Activated naive CD8-positive, alpha-beta T cell treated with anti-CD3 and anti-CD28 coated beads for 36 hours (primary cell): ENCODE measurements at regions not wholly inside any gene's neighbourhood (a gene's known extent, or its start where the extent isn't known, plus 50 kb on each side); places are given as distances from the start of the nearest gene placed in this dataset.
A peak's percentile ranks its signal among the peaks of the same experiment; 100 is the strongest.
"Not testable (repeated sequence)": the region's sequence is repeated elsewhere in the genome, so short reads cannot be mapped to it uniquely, and the experiment has no call there.

Experiments
- DNase-seq: peaks from one replicate; pipeline ENCODE4 v3.0.0; 2021
- H3K27ac Mint-ChIP-seq: one replicate; pipeline ENCODE4 v1.8.0; 2022; ENCODE audit warnings: mild to moderate bottlenecking, moderate library complexity, mixed read lengths
- H3K27me3 Mint-ChIP-seq: one replicate; pipeline ENCODE4 v1.8.0; 2022; ENCODE audit warnings: mild to moderate bottlenecking, mixed read lengths
- H3K36me3 Mint-ChIP-seq: one replicate; pipeline ENCODE4 v1.8.0; 2021; ENCODE audit warnings: mild to moderate bottlenecking, mixed read lengths
- H3K4me1 Mint-ChIP-seq: one replicate; pipeline ENCODE4 v1.8.0; 2021; ENCODE audit warnings: mixed read lengths
- H3K4me3 Mint-ChIP-seq: one replicate; pipeline ENCODE4 v1.8.0; 2022; ENCODE audit warnings: mild to moderate bottlenecking, moderate library complexity, mixed read lengths
- H3K9me3 Mint-ChIP-seq: one replicate; pipeline ENCODE4 v1.8.0; 2022; ENCODE audit warnings: mixed read lengths

DNA sequence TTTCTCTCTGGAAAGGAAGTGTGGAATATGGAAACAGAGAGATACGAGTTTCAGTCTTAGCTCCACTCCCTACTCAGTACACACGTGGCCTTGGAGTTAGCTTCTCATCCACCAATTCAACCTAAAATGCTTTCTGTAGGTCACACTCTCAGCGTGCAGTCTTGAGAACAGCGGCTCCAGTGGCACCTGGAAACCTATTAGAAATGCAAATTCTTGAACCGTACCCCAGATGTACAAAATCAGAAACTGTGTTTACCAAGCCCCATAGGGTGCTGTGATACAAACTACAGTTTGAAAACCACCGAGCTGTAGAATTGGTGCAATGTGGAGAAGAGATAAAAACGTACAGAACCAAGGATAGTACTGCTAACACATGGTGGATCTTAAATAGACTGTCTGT is 91.1 kb upstream of the SP4 start:
- H3K36me3 Mint-ChIP-seq: peaks cover 15% of the 10 kb centered on the region
- no peak overlapping the region for H3K27ac Mint-ChIP-seq
- H3K9me3 Mint-ChIP-seq: peaks cover 20% of the 10 kb centered on the region
- H3K4me3 Mint-ChIP-seq: no peak overlapping the region
- H3K27me3 Mint-ChIP-seq: no peaks in the 10 kb centered on the region
- peaks cover 13% of the 10 kb centered on the region for H3K4me1 Mint-ChIP-seq
- no peak for DNase-seq

DNA sequence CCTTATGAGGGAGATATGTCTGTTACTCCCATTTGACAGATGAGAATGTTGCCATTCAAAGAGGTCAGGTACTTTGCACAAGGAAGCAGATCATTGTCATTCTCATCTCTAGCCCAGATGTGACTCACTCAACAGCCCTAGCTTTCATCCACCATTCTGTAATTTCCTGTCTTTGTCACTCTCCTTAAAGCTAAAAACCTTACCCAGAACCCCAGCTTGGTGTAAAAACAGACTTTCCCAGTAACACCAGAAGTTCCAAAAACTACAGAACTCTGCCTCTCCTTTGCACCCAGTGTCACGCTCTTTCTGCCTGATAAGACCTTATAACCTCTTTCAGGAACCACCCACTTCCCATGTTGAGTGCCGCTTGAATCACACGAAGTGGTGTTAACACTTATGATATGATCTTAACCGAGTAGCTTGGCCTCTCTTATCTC is 89.1 kb upstream of the SP4 start:
- H3K36me3 Mint-ChIP-seq: peaks cover 15% of the 10 kb centered on the region
- peaks cover 22% of the 10 kb centered on the region for H3K9me3 Mint-ChIP-seq
- peak; percentile 50 for DNase-seq
- no peaks in the 10 kb centered on the region for H3K27me3 Mint-ChIP-seq
- H3K4me3 Mint-ChIP-seq: no peak overlapping the region
- peak overlapping the region; percentile 92 for H3K27ac Mint-ChIP-seq
- H3K4me1 Mint-ChIP-seq: peaks cover 13% of the 10 kb centered on the region

DNA sequence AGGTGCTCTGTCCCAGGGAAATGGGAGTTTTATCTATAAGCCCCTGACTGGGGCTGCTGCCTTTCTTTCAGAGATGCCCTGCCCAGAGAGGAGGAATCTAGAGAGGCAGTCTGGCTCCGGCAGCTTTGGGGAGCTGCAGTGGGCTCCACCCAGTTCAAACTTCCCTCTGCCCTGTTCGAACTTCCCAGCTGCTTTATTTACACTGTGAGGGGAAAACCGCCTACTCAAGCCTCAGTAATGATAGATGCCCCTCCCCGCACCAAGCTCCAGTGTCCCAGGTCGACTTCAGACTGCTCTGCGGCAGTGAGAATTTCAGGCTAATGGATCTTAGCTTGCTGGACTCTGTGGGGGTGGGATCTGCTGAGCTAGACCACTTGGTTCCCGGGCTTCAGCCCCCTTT is 83.0 kb upstream of the SP4 start:
- Mint-ChIP-seq H3K9me3 (peaks cover 13% of the 10 kb centered on the region), H3K36me3 (peaks cover 13% of the 10 kb centered on the region)
- H3K27me3 Mint-ChIP-seq, H3K27ac Mint-ChIP-seq, H3K4me3 Mint-ChIP-seq, H3K4me1 Mint-ChIP-seq, DNase-seq: not testable (repeated sequence)

DNA sequence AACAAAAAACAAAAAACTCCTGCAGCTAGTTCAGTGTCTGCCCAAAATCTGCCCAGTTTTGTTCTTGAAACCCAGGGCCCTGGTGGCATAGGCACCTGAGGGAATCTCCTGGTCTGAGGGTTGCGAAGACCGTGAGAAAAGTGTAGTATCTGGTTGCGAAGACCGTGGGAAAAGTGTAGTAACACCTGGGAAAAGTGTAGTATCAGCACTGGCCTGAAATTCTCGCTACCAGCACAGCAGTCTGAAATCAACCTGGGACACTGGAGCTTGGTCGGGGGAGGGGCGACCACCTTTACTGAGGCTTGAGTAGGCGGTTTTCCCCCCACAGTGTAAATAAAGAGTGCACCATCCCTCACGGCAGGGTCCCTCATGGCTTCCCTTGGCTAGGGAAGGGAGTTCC is 82.5 kb upstream of the SP4 start:
- no peak for DNase-seq
- Mint-ChIP-seq H3K4me1 (no peaks in the 10 kb centered on the region), H3K4me3 (no peak overlapping the region), H3K27ac (no peak overlapping the region), H3K36me3 (peaks cover 9% of the 10 kb centered on the region), H3K27me3 (no peaks in the 10 kb centered on the region), H3K9me3 (peaks cover 9% of the 10 kb centered on the region)

DNA sequence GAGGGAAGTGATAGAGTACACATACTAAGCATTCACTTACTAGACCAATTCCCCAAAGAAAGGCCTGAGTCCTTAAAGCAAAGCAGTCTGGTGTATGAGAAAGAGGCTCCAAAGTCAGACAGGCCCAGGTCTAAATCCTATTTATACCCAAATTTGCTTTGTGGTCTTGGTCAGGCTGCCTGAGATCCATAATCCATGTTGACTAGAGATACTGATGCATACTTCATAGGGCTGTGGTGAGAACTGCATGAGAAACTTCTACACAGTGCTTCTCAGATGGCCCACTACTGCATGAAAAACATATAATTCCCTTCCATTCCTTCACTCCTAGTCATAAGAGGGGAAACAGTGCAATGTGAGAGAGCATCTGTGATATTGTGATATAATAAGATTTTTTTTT is 81.6 kb upstream of the SP4 start:
- Mint-ChIP-seq H3K4me3 (no peak overlapping the region), H3K36me3 (peaks cover 2% of the 10 kb centered on the region), H3K27me3 (no peaks in the 10 kb centered on the region), H3K27ac (no peak overlapping the region), H3K4me1 (no peaks in the 10 kb centered on the region), H3K9me3 (peaks cover 2% of the 10 kb centered on the region)
- no peak for DNase-seq

DNA sequence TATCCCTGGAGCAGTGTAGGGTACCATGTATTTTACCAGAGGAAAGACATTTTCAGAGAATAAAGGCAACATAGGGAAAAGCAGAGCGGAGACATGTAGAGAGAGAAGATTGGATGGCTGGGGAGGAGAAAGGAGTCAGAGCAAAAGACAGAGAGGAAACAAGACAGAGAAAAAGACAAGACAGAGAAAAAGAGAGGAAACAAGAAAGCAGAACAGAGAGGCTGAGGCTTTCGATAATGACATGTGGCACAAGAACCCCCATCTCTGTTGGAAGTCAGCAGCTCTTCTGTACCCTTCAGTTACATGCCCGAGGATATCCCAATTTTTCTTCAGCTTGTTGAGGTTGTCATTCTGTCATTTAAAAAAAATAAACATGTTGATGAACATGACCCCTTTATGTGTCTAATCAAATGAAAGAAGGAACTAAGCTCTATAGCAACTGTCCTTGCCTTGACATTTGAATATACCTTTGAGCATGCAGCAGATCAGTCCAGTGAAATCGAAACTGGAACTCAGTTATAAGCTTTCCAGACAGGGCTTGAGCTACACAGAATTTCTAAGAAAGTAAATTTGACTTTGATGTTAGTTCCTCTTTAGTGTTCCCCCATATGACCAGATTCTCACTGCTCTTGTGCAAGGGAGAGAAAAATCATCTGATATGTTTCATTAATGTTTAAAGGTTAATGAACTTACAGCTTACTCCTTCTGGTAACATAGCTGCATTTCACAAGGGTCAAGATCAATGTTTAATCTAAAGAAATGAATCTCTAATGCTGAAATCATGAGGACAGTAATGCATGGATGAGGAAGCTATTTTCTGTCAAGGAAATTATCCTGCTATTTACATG is 75.1 kb upstream of the SP4 start:
- peaks cover 1% of the 10 kb centered on the region for H3K36me3 Mint-ChIP-seq
- peaks cover 8% of the 10 kb centered on the region for H3K9me3 Mint-ChIP-seq
- H3K4me3 Mint-ChIP-seq: peak overlapping the region; percentile 30
- peaks cover 45% of the 10 kb centered on the region for H3K4me1 Mint-ChIP-seq
- no peak for DNase-seq
- no peaks in the 10 kb centered on the region for H3K27me3 Mint-ChIP-seq
- H3K27ac Mint-ChIP-seq: peak overlapping the region; percentile 94

DNA sequence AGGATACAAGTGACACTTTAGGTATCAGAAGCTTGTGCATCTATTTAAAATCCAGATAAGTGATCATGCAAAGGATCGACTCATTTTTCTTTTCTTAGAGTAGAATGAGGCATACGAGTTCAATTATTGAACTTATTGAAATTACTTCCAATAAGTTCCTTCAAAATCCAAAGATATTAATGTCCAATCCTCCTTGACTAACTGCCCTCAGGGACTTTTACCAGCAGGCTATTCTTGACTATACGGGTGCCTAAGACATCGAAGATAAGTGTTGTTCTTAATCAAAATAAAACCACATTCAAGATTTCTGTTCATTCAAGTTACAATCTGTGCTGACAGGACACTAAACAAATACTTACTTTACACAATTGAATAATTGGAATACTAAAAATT is 74.5 kb upstream of the SP4 start:
- peak overlapping the region; percentile 94 for H3K27ac Mint-ChIP-seq
- H3K9me3 Mint-ChIP-seq: peaks cover 8% of the 10 kb centered on the region
- peak overlapping the region; percentile 30 for H3K4me3 Mint-ChIP-seq
- no peak for DNase-seq
- no peaks in the 10 kb centered on the region for H3K27me3 Mint-ChIP-seq
- H3K36me3 Mint-ChIP-seq: peaks cover 1% of the 10 kb centered on the region
- H3K4me1 Mint-ChIP-seq: peaks cover 45% of the 10 kb centered on the region

DNA sequence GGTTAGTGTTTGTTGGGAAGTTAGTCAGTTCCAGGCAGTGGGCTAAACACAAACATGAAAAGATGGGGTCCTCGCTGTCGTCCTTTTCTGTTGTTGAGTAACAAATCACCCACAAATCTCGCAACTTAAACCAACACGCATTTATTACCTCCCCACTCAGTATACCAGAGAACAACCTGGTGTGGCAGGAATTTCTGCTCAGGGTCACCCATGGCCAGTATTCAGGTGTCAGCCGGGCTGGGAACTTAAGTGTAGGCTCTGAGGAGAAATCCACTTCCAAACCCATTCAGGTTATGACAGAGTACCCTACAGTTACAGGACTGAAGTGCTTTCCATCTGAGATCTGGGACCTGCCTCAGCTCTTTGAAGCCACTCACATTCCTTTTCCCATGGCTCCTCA is 73.6 kb upstream of the SP4 start:
- Mint-ChIP-seq H3K27ac (peak overlapping the region; percentile 94), H3K9me3 (peaks cover 8% of the 10 kb centered on the region), H3K4me1 (peaks cover 50% of the 10 kb centered on the region), H3K27me3 (no peaks in the 10 kb centered on the region), H3K4me3 (no peak overlapping the region), H3K36me3 (peaks cover 1% of the 10 kb centered on the region)
- no peak for DNase-seq

DNA sequence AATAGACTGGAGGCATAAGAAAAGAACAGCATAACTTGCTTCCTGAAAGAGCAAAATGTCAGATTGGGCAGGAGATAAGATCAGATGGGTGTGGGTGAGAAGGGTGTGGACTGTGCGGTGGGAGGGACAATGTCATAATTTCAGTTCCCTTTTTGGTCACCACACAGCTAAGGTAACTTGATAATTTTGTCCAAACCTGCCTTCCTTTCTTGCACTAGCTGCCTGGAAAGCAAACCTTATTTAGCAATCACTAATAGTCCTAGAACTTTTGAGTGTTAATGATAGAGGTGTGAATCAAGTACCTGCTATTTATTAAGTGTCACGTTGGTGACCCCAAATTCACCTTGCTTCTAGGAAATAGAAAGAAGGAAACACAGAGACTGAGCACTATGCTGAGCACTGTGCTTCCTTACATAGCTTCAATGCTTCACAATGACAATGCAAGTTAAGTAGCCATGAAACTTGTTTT is 72.4 kb upstream of the SP4 start:
- Mint-ChIP-seq H3K27me3 (no peaks in the 10 kb centered on the region), H3K27ac (peak overlapping the region; percentile 94), H3K36me3 (peaks cover 1% of the 10 kb centered on the region), H3K4me1 (peaks cover 52% of the 10 kb centered on the region), H3K4me3 (no peak overlapping the region), H3K9me3 (peaks cover 8% of the 10 kb centered on the region)
- DNase-seq: peak; percentile 56

DNA sequence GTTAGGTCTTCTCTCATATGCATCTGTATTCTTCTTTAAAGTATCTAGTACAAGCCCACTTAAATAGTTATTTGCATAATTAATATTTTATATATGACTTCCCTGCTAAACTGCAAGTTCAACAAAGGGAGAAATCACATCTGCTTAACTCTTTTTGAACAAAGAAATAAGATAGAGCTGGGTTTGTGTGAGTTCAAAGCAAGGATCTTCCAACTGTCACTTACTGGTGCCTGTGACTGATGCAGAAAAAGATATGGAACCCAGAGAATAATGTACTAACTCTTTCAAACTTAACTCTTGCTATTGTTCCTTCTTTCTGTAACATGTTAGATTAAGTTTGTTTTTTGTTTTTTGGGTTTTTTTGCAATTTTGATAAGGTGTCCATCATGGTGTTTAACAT is 71.3 kb upstream of the SP4 start:
- Mint-ChIP-seq H3K4me3 (no peak overlapping the region), H3K36me3 (peaks cover 3% of the 10 kb centered on the region), H3K27ac (peak overlapping the region; percentile 94), H3K27me3 (no peaks in the 10 kb centered on the region), H3K9me3 (peaks cover 8% of the 10 kb centered on the region), H3K4me1 (peaks cover 57% of the 10 kb centered on the region)
- DNase-seq: no peak

DNA sequence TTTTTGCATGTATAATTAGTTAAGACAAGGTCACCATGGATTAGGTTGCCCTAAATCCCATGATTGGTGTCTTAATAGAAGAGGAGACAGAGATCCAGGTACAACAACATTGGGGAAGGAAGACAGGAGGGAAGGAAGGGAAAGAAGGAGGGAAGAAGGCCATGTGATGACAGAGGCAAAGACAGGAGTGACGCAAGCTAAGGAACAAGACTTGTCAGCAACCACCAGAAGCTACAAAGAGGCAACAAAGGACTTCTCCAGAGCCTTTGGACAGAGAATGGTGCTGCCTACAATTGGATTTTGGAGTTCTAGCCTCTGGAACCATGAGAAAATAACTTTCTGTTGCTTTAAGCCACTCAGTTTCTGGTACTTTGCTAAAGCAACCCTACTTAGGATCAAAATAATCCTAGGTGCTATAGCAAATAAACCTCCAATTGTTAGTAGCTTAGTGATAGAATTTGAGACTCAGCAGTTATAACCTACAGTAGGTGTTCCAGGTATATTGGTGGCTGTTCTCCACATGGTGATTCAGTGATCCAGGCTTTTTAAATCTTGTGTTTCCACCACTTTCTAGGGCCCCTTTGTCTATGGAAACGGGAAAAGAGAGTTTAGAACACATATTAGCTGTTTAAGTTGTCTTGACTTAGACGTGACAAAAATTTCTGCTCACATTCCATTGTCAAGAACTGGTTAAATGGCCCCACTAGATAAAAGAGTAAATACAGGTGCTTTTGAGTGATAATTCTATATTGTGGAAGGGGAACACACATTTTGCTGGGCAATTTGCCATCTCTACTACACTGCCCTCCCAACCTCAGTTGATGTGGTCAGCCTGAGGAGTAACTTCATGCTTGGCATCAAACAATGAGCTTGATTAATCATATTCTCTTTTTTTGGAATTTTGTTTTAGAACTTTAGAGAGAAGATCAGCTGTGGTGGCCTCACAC is 70.5 kb upstream of the SP4 start:
- Mint-ChIP-seq H3K27ac (no peak overlapping the region), H3K4me1 (peaks cover 52% of the 10 kb centered on the region), H3K27me3 (no peaks in the 10 kb centered on the region), H3K4me3 (no peak overlapping the region), H3K36me3 (peaks cover 2% of the 10 kb centered on the region), H3K9me3 (peaks cover 6% of the 10 kb centered on the region)
- DNase-seq: no peak

DNA sequence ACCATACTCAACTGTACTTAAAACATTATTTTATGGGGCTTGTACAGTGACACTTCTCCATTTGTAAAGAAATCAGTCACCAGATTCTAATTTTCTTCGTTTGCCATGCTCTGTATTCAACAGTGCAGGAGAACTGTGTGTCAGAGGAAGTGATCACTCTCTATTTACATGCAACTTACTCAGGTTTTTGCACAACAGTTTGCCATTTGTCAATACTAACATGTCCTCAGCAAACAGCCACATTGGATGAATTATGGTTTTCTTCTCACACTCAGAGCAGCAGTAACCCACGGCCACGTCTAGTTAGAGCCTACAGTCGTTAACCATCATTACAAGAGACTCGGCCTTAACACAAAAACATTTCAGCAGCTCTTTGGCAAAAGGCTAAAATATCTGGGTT is 69.2 kb upstream of the SP4 start:
- peaks cover 41% of the 10 kb centered on the region for H3K4me1 Mint-ChIP-seq
- H3K4me3 Mint-ChIP-seq: no peak overlapping the region
- peaks cover 6% of the 10 kb centered on the region for H3K9me3 Mint-ChIP-seq
- peaks cover 2% of the 10 kb centered on the region for H3K36me3 Mint-ChIP-seq
- no peak for DNase-seq
- H3K27ac Mint-ChIP-seq: no peak overlapping the region
- H3K27me3 Mint-ChIP-seq: no peaks in the 10 kb centered on the region

DNA sequence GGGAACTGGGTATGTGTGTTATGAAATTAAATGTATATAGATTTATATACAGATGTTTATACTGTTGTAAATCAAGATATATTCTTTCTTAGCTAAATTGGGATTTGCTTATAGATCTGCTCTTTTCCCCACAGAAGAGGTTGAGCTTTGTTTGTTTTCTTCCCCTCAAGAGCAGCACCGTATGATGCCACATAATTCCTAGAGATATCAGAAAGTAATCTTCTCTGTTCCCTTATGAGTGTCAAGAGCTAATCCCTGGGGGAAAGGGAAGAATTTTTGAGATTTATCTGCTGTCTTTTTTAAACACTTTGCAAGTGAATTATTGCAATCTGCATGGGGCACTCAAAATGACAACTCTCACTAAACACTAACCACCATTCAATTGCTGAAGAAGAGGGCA is 68.7 kb upstream of the SP4 start:
- no peak for DNase-seq
- Mint-ChIP-seq H3K36me3 (peaks cover 2% of the 10 kb centered on the region), H3K27ac (no peak overlapping the region), H3K9me3 (peaks cover 4% of the 10 kb centered on the region), H3K4me3 (no peak overlapping the region), H3K4me1 (peaks cover 36% of the 10 kb centered on the region), H3K27me3 (no peaks in the 10 kb centered on the region)

DNA sequence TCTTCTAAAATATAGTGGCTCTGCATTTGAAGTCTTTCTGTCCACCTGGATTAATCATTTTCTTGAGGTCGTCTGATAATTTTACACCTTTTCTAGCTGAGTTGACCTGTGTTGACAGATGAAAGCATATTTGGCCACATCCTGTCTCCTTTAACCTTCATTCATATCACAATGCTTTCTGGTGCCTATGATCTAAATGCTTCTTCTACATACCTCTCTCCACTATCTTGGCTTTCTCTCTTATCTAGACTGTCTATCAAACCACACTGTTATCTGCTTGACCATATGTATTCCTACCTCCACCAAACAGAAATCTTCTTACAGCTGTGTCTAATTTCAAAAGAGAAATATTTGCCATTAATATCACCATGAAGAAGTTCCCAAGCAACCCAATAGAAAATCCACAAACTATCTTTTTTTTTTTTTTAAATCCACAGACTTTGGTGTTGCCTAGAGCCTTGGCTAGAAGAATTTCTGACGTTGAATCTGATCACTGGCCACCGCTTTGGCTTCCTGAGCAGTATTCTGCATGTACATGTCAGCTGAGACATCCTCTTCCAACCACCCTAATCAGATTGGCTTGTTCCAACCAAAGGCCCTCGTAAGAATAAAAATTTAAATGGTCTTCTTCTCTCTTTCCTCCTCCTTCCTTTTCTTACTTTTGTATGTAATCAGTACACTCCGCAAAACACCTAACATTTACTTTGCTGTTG is 66.3 kb upstream of the SP4 start:
- Mint-ChIP-seq H3K27ac (no peak overlapping the region), H3K4me3 (no peak overlapping the region), H3K9me3 (no peaks in the 10 kb centered on the region), H3K36me3 (peaks cover 2% of the 10 kb centered on the region), H3K27me3 (no peaks in the 10 kb centered on the region), H3K4me1 (peaks cover 22% of the 10 kb centered on the region)
- no peak for DNase-seq

DNA sequence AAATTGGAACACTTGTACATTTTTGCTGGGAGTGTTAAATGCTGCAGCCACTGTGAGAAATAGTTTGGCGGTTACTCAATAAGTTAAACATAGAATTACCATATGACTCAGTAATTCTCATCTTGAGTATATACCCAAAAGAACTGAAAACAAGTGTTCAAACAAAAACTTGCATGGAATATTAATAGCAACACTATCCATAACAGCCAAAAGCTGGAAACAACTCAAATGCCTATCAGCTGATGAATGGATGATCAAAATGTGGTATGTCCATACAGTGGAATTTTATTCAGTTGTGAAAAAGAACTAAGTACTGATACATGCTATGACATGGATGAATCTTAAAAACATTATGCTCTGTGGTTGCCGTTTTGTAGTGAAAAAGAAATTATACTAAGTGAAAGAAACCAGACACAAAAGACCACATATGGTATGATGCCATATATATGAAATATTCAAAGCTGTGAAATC is 63.0 kb upstream of the SP4 start:
- DNase-seq: no peak
- Mint-ChIP-seq H3K9me3 (no peaks in the 10 kb centered on the region), H3K27me3 (no peaks in the 10 kb centered on the region), H3K36me3 (peaks cover 2% of the 10 kb centered on the region), H3K4me3 (no peak overlapping the region), H3K27ac (no peak overlapping the region), H3K4me1 (peaks cover 13% of the 10 kb centered on the region)
